Smooth muscle cell (in vitro differentiated cells): ENCODE measurements at regions not wholly inside any gene's neighbourhood (a gene's known extent, or its start where the extent isn't known, plus 50 kb on each side); places are given as distances from the start of the nearest gene placed in this dataset.

Experiments
- DNase-seq: peaks from one replicate; lab custom pipeline; 2025; ENCODE audit not compliant: unreplicated experiment; lab: John Stamatoyannopoulos, UW
- H2AFZ ChIP-seq: fragments of 200-600 bp; sonication (generic); 2 replicates; pipeline ENCODE4 v1.6.0; 2016; ENCODE audit warnings: antibody characterized with exemption, low read depth, mild to moderate bottlenecking
- H3F3A ChIP-seq: fragments of 200-600 bp; sonication (generic); 2 replicates; pipeline ENCODE4 v1.6.0; 2017; ENCODE audit warnings: antibody characterized with exemption, low read depth
- H3K27ac ChIP-seq: fragments of 200-600 bp; sonication (generic); 2 replicates; pipeline ENCODE4 v1.5.1; 2016; ENCODE audit warnings: low read depth, mild to moderate bottlenecking
- H3K27me3 ChIP-seq: fragments of 200-600 bp; sonication (generic); 2 replicates; pipeline ENCODE4 v1.6.1; 2016; ENCODE audit warnings: low read depth, mild to moderate bottlenecking
- H3K36me3 ChIP-seq: fragments of 200-600 bp; sonication (generic); 2 replicates; pipeline ENCODE4 v1.5.1; 2016; ENCODE audit warnings: low read depth
- H3K4me1 ChIP-seq: fragments of 200-600 bp; sonication (generic); 2 replicates; pipeline ENCODE4 v1.5.1; 2016; ENCODE audit warnings: low read depth
- H3K4me2 ChIP-seq: fragments of 200-600 bp; sonication (generic); 2 replicates; pipeline ENCODE4 v1.6.0; 2016; ENCODE audit warnings: mild to moderate bottlenecking
- H3K4me3 ChIP-seq: fragments of 200-600 bp; sonication (generic); 2 replicates; pipeline ENCODE4 v1.5.1; 2016; ENCODE audit warnings: mild to moderate bottlenecking
- H3K79me2 ChIP-seq: fragments of 200-600 bp; sonication (generic); 2 replicates; pipeline ENCODE4 v1.6.0; 2016; ENCODE audit warnings: low read depth, mild to moderate bottlenecking
- H3K9ac ChIP-seq: fragments of 200-600 bp; sonication (generic); 2 replicates; pipeline ENCODE4 v1.6.0; 2016; ENCODE audit warnings: low read depth
- H3K9me3 ChIP-seq: fragments of 200-600 bp; sonication (generic); replicated peaks from 2 replicates; pipeline ENCODE4 v1.5.1; 2016; ENCODE audit warnings: low read depth
- H4K20me1 ChIP-seq: fragments of 200-600 bp; sonication (generic); 2 replicates; pipeline ENCODE4 v1.6.0; 2016; ENCODE audit warnings: low read depth
- CTCF ChIP-seq: fragments of 200-600 bp; sonication (generic); IDR thresholded peaks from 2 replicates; pipeline ENCODE4 v1.5.1; 2017; ENCODE audit warnings: borderline replicate concordance, mild to moderate bottlenecking, antibody characterized with exemption; ENCODE audit not compliant: insufficient read depth, poor library complexity, severe bottlenecking
- WGBS: methylation state at CpG from one replicate; pipeline ENCODE4 v1.1.7; 2016; ENCODE audit warnings: low lambda C conversion rate; 5-methylcytosine and 5-hydroxymethylcytosine counted together

DNA sequence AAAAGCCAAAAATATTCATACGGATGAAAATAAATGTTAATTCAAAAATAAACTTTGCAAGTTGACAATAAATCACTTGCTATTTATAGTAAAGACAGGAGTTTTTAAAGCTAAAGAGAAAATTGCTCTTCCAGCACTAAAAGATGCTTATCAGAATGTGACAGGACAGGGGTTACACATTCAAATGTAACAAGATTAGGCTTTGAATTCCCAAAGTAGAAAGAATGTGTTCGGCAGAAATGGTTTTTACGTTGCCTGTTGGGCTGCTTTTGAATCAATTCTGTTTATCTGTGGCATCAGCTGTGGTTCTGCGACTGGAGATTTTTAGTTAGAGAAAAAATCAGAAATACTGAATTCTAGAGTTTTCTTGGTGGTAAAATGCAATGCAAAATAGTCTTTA is 669.4 kb downstream of the CPS1 start:
- Histone ChIP-seq H2AFZ (no peak overlapping the region), H4K20me1 (no peaks in the 10 kb centered on the region), H3K4me3 (no peak overlapping the region), H3K9ac (no peak overlapping the region), H3K36me3 (no peaks in the 10 kb centered on the region), H3K27me3 (no peaks in the 10 kb centered on the region), H3K9me3 (no peaks in the 10 kb centered on the region), H3F3A (no peaks in the 10 kb centered on the region), H3K4me1 (no peaks in the 10 kb centered on the region), H3K79me2 (no peaks in the 10 kb centered on the region), H3K27ac (no peak overlapping the region), H3K4me2 (no peak overlapping the region)
- no peak for TF ChIP-seq CTCF
- no peak for DNase-seq
- 46% methylated on average over 4 of the region's 4 CpGs for WGBS

DNA sequence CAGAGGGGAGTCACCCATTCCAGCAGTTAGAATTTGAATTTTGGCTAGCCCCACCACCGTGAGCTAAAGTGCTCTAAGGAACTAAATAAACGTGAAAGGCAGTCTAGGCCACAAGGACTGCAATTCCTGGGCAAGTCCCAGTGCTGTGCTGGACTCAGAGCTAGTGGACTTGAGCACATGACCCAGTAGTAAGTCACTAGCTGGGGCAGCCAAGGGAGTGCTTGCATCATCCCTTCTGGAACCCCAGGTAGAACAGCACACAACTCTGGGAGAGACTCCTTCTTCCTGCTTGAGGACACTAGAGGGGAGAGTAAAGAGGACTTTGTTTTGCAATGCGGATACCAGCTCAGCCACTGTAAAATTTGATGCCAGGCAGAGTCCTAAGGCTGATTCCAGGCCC is 672.2 kb downstream of the CPS1 start:
- no peaks in the 10 kb centered on the region for H3K27me3 ChIP-seq
- H3K4me3 ChIP-seq = no peak overlapping the region
- no peaks in the 10 kb centered on the region for H3K36me3 ChIP-seq
- H3K4me2 ChIP-seq = no peak overlapping the region
- no peak for DNase-seq
- no peaks in the 10 kb centered on the region for H3K79me2 ChIP-seq
- no peak overlapping the region for H2AFZ ChIP-seq
- no peak for TF ChIP-seq CTCF
- H4K20me1 ChIP-seq = no peaks in the 10 kb centered on the region
- no peaks in the 10 kb centered on the region for H3F3A ChIP-seq
- no peaks in the 10 kb centered on the region for H3K4me1 ChIP-seq
- H3K27ac ChIP-seq = no peak overlapping the region
- no peak overlapping the region for H3K9ac ChIP-seq
- no peaks in the 10 kb centered on the region for H3K9me3 ChIP-seq
- 93% methylated on average over 3 of the region's 3 CpGs for WGBS

DNA sequence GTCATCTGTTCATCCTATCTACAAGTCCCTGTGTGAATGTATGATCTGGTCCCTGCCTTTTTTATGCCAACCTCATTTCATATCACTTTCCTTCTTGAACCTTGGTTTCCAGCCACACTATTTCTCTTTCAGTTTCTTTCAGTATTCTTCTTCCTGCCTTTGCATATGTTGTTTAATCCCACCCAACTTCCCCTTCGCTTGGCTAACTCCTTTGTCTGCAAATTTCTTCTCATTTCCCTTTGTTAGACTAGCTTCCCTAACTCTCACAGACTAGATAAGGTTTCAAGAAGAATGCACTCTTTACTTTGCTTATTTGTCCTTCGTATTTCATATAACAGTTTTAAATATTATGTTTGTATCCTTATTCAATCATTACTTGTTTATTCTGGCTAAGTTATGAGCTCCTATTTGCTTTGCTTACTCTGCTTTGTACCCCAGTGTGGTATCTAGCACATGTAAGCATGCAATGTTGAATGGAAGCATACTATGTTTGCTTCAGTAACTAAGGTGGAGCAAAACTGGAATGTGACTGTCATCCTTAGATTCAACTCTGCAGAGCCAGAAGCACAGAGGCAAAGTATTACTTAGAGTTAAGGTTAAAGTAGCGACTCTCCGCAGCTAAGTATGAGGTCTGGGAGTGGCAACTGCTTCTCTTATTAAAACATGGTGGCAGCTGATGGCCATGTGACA is 681.3 kb downstream of the CPS1 start:
- WGBS = 92% methylated on average over 4 of the region's 4 CpGs

More for the DNA sequence above, 681.3 kb downstream of the CPS1 start:
- no peak for DNase-seq
- TF ChIP-seq CTCF = no peak
- Histone ChIP-seq H3K4me2 (no peak overlapping the region), H4K20me1 (no peaks in the 10 kb centered on the region), H3K27me3 (no peaks in the 10 kb centered on the region), H2AFZ (no peak overlapping the region), H3K4me1 (no peaks in the 10 kb centered on the region), H3K36me3 (no peaks in the 10 kb centered on the region), H3K9ac (no peak overlapping the region), H3F3A (no peaks in the 10 kb centered on the region), H3K9me3 (no peaks in the 10 kb centered on the region), H3K27ac (no peak overlapping the region), H3K79me2 (no peaks in the 10 kb centered on the region), H3K4me3 (no peak overlapping the region)
